ENCODE measurements at regions not wholly inside any gene's neighbourhood (a gene's known extent, or its start where the extent isn't known, plus 50 kb on each side); places are given as distances from the start of the nearest gene placed in this dataset.
"Not testable (repeated sequence)": the region's sequence is repeated elsewhere in the genome, so short reads cannot be mapped to it uniquely, and the experiment has no call there.

DNA sequence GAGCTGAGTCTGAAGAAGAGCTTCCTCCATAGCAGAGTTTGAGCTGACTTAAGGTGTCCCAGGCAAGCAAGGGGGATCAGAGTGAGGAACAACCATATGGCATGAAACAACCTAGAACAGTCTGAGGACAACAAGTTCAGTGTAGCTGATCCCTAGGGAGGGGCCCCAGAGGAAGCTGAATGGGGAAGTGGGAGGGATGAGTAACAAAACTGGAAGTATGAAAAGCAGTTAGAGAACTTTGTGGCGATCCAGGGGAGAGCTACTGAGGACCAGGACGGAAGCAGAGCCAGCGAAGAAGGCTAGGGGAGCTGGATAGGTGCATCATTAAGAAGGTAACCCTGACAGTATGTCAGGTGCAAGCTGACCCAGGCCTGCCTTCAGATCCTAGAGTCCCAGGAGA, 580.8 kb downstream of the BNC2 start:
- DNase-seq (ENCODE audit: extremely low read depth, low read depth) = no peak
- TF ChIP-seq, protein P1, sequence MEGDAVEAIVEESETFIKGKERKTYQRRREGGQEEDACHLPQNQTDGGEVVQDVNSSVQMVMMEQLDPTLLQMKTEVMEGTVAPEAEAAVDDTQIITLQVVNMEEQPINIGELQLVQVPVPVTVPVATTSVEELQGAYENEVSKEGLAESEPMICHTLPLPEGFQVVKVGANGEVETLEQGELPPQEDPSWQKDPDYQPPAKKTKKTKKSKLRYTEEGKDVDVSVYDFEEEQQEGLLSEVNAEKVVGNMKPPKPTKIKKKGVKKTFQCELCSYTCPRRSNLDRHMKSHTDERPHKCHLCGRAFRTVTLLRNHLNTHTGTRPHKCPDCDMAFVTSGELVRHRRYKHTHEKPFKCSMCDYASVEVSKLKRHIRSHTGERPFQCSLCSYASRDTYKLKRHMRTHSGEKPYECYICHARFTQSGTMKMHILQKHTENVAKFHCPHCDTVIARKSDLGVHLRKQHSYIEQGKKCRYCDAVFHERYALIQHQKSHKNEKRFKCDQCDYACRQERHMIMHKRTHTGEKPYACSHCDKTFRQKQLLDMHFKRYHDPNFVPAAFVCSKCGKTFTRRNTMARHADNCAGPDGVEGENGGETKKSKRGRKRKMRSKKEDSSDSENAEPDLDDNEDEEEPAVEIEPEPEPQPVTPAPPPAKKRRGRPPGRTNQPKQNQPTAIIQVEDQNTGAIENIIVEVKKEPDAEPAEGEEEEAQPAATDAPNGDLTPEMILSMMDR (IDR thresholded peaks at IDR 0.05; ENCODE audit: low read depth, low read length) = no peak

DNA sequence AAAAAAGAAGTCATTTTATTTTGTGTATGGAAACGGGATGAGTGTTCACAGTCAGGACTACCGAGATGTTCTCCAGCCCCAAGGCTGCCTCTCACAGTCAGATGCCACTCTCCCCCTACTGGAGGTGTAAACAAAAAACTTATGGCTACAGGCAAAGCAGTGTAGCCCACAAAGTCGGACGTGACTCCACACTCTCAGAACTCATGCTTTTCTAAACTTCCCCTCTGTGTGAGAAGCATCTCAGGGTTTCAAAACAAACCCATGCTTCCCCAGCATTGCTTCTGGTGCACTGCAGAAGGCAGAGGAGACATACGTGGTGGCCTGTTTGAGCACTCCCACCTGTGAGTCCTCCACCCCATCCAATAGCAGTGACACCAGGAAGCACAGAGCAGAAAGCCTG, 580.3 kb downstream of the BNC2 start:
- no peak for DNase-seq (ENCODE audit: extremely low read depth, low read depth)
- TF ChIP-seq, protein P1 (IDR thresholded peaks at IDR 0.05; ENCODE audit: low read depth, low read length) = no peak

DNA sequence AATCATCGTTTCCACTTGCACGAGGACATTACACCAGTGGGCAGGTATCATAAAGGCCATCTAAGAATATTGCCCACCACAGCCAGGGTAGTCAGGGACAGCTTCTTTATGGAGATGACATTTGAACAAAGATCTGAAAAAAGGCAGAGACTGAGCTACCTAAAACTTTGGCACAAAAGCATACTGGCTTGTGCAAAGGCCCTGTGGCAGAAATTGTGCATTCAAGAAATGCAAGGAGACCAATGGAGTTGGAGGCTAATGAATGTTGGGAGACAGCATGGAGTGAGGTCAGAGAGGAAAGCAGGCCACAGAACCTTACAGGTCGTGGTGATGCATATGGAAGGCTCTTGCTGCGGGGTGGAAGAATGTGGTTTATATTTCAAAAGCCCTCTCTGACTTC, 578.5 kb downstream of the BNC2 start:
- TF ChIP-seq, protein P1 (IDR thresholded peaks at IDR 0.05; ENCODE audit: low read depth, low read length) = no peak
- DNase-seq (ENCODE audit: extremely low read depth, low read depth) = no peak

DNA sequence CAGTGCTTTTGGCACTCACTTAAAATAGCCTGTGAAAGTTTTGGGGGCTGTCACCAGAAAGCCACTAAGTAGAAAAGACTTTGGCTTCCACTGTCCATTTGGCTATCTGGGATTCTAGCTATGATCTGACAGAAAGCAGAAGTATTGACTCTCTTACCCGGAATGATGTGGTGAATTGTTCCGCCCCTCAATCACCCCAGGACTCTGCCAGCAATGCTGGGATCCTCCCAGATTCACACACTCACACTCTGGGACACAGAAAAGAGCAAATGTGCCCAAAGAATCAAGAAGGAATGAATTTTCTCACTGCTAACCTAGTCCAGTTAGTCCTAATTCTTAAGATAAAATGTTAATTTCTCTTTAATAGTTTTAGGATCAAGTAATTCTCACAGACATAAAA, 576.9 kb downstream of the BNC2 start:
- TF ChIP-seq, protein P1 (IDR thresholded peaks at IDR 0.05; ENCODE audit: low read depth, low read length) = no peak
- DNase-seq (ENCODE audit: extremely low read depth, low read depth) = no peak

DNA sequence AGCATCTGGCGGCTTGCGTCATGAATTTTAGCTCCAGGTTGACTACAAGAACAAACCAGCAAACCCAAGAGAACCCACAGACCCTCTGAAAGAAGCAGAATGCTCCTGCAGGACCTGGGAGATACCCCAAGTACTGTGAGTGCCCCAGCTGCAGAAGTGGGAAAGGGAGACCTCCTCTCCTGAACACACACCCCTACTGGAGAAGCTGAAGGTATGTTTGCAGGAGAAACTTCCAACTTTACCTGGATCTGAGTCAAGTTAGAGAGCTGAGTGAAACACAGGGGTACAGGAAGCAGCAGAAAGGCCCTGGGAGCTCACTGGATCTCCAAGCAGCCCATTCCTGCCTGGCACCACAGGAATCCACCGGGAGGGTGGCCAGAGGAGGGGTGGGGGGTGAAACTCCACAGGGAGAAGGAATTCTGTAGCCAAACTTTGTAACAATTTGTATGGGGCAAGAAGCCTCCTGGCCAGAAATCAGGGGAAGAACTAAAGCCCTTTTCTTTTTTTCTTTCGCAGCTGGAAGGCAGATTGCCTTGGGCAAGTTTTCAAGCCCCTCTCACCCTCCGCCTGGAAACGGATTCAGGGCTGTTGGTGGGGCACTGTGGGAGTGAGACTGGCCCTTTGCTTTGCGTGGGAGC, 576.2 kb downstream of the BNC2 start:
- TF ChIP-seq, protein P1 (IDR thresholded peaks at IDR 0.05; ENCODE audit: low read depth, low read length) = no peak
- DNase-seq (ENCODE audit: extremely low read depth, low read depth) = no peak

DNA sequence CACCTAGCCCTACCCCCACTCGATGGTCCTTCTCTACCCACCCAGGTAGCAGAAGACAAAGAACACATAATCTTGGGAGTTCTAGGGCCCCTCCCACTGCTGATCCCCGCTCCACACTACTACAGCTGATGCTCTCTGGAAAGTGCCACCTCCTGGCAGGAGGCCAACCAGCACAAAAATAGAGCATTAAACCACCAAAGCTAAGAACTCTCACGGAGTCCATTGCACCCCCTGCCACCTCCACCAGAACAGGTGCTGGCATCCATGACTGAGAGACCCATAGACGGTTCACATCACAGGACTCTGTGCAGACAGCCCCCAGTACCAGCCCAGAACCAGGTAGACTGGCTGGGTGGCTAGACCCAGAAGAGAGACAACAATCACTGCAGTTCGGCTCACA, 575.5 kb downstream of the BNC2 start:
- not testable (repeated sequence) for DNase-seq (ENCODE audit: extremely low read depth, low read depth)

DNA sequence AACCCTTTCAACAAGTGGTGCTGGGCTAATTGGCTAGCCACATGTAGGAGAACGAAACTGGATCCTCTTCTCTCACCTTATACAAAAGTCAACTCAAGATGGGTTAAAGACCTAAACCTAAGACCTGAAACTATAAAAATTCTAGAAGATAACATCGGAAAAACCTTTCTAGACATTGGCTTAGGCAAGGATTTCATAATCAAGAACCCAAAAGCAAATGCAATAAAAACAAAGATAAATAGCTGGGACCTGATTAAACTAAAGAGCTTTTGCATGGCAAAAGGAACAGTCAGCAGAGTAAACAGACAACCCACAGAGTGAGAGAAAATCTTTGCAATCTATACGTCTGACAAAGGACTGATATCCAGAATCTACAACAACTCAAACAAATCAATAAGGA, 571.1 kb downstream of the BNC2 start:
- DNase-seq (ENCODE audit: extremely low read depth, low read depth) = not testable (repeated sequence)

DNA sequence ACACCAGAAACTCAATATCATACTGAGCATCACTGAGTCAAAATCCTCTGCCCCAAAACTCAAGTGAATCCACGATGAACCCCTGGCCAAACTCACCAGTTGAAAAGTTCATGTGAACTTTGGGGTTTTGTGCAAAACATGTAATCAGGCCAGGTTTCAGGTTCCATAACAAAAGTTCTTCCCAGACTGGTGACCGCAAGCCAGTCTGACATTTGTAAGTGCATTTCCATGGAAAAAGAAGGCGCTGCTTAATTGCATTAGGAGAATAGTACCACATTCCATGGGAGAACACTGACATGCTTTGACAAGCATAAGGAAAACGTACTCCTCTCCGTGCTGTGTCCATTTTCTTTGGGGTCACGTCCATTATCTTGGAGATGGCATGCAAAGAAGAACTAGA, 567.0 kb downstream of the BNC2 start:
- TF ChIP-seq, protein P1 (IDR thresholded peaks at IDR 0.05; ENCODE audit: low read depth, low read length) = no peak
- DNase-seq (ENCODE audit: extremely low read depth, low read depth) = no peak
